ENCODE measurements at regions not wholly inside any gene's neighbourhood (a gene's known extent, or its start where the extent isn't known, plus 50 kb on each side); places are given as distances from the start of the nearest gene placed in this dataset.

GRCh38 chr6:126738146-126738545 lies 380.3 kb upstream of the RSPO3 start:
- no peaks in the 10 kb centered on the region for H4K20me1 ChIP-seq (ENCODE audit: insufficient read depth)
- no peaks in the 10 kb centered on the region for H3K27me3 ChIP-seq (ENCODE audit: insufficient read depth, low read depth)
- H3F3A ChIP-seq (ENCODE audit: insufficient read depth, low read depth) = no peaks in the 10 kb centered on the region
- TF ChIP-seq EZH2 (IDR thresholded peaks at IDR 0.05; ENCODE audit: low read depth) (no peak), CTCF (conservative IDR thresholded peaks at IDR 0.05) (no peak)
- no peaks in the 10 kb centered on the region for H3K79me2 ChIP-seq (ENCODE audit: low read depth)
- H3K4me2 ChIP-seq = no peak overlapping the region
- ChIA-PET CTCF (interaction anchor here (0.6 kb wide), 1 partner anchor 67 kb away, joined by 3 read pairs; no protein-coding TSS in a partner anchor), POLR2A (ENCODE audit: unreplicated experiment) (interaction anchor here (0.6 kb wide), 1 partner anchor 443 kb away, joined by 3 read pairs; no protein-coding TSS in a partner anchor)
- H3K4me1 ChIP-seq (replicated peaks; ENCODE audit: insufficient read depth) = no peaks in the 10 kb centered on the region
- H3K4me3 ChIP-seq = no peak overlapping the region
- no peaks in the 10 kb centered on the region for H3K9me3 ChIP-seq (ENCODE audit: insufficient read depth, low read depth)
- H2AFZ ChIP-seq = no peak overlapping the region
- no peaks in the 10 kb centered on the region for H3K36me3 ChIP-seq (ENCODE audit: low read depth)
- intact Hi-C loops (cut with micrococcal nuclease; ENCODE audit: unreplicated experiment) = no loop called here
- DNase-seq = no peak
- BruUV-seq (replicated peaks) = no TSS peak
- no peak overlapping the region for H3K27ac ChIP-seq
- H3K9me2 ChIP-seq (ENCODE audit: insufficient read depth) = no peaks in the 10 kb centered on the region

- Histone ChIP-seq H3K9me3 (ENCODE audit: insufficient read depth, low read depth) (no peaks in the 10 kb centered on the region), H3K9me2 (ENCODE audit: insufficient read depth) (no peaks in the 10 kb centered on the region), H3F3A (ENCODE audit: insufficient read depth, low read depth) (no peaks in the 10 kb centered on the region), H4K20me1 (ENCODE audit: insufficient read depth) (no peaks in the 10 kb centered on the region), H3K27me3 (ENCODE audit: insufficient read depth, low read depth) (no peaks in the 10 kb centered on the region), H3K27ac (no peak overlapping the region), H3K79me2 (ENCODE audit: low read depth) (no peaks in the 10 kb centered on the region), H3K36me3 (ENCODE audit: low read depth) (no peaks in the 10 kb centered on the region), H3K4me2 (no peak overlapping the region), H3K4me1 (replicated peaks; ENCODE audit: insufficient read depth) (no peaks in the 10 kb centered on the region), H3K4me3 (no peak overlapping the region), H2AFZ (no peak overlapping the region)
- no peak for DNase-seq
- ChIA-PET POLR2A (ENCODE audit: unreplicated experiment) (no interaction called here), CTCF (no interaction called here)
- no TSS peak for BruUV-seq (replicated peaks)
- TF ChIP-seq CTCF (conservative IDR thresholded peaks at IDR 0.05) (no peak), EZH2 (IDR thresholded peaks at IDR 0.05; ENCODE audit: low read depth) (no peak)
- intact Hi-C loops (cut with micrococcal nuclease; ENCODE audit: unreplicated experiment) = no loop called here
These were observed 379.8 kb upstream of the RSPO3 start for GRCh38 chr6:126738641-126739040.

GRCh38 chr6:126743076-126743475 lies 375.4 kb upstream of the RSPO3 start:
- intact Hi-C loops (cut with micrococcal nuclease; ENCODE audit: unreplicated experiment) = no loop called here
- no peak for DNase-seq
- Histone ChIP-seq H3K27ac (no peak overlapping the region), H4K20me1 (ENCODE audit: insufficient read depth) (no peaks in the 10 kb centered on the region), H3K79me2 (ENCODE audit: low read depth) (no peaks in the 10 kb centered on the region), H3K27me3 (ENCODE audit: insufficient read depth, low read depth) (no peaks in the 10 kb centered on the region), H3K4me1 (replicated peaks; ENCODE audit: insufficient read depth) (no peaks in the 10 kb centered on the region), H3K4me2 (no peak overlapping the region), H3K9me3 (ENCODE audit: insufficient read depth, low read depth) (no peaks in the 10 kb centered on the region), H3K4me3 (no peak overlapping the region), H3K36me3 (ENCODE audit: low read depth) (no peaks in the 10 kb centered on the region), H2AFZ (no peak overlapping the region), H3K9me2 (ENCODE audit: insufficient read depth) (peaks cover 5% of the 10 kb centered on the region; the same call in 1 of the 2 replicates), H3F3A (ENCODE audit: insufficient read depth, low read depth) (no peaks in the 10 kb centered on the region)
- POLR2A ChIA-PET (ENCODE audit: unreplicated experiment) = no interaction called here
- CTCF ChIA-PET = no interaction called here
- TF ChIP-seq EZH2 (IDR thresholded peaks at IDR 0.05; ENCODE audit: low read depth) (no peak), CTCF (conservative IDR thresholded peaks at IDR 0.05) (no peak)
- no TSS peak for BruUV-seq (replicated peaks)

All from PC-9 (cell line).